Endothelial cell of umbilical vein (primary cell): ENCODE measurements at regions not wholly inside any gene's neighbourhood (a gene's known extent, or its start where the extent isn't known, plus 50 kb on each side); places are given as distances from the start of the nearest gene placed in this dataset.

Source experiments
- BruUV-seq: library from RNA; stranded (reverse); fragments of 400-500 nt; replicated peaks from 2 replicates; lab custom pipeline; 2021; lab: Mats Ljungman, UMichigan
- CTCF ChIA-PET: fragments of 300-600, 350-600 bp; sonication (Branson Sonifier 250); formaldehyde crosslinking; loops from one replicate; lab custom pipeline; 2021; ENCODE audit warnings: antibody characterized with exemption, inconsistent platforms; lab: Charles Lee
- POLR2A ChIA-PET: fragments of 300-600, 350-600 bp; sonication (Branson Sonifier 250); formaldehyde crosslinking; loops from one replicate; lab custom pipeline; 2021; ENCODE audit warnings: antibody characterized with exemption, inconsistent platforms; lab: Charles Lee
- DNase-seq: peaks from one replicate; pipeline ENCODE4 v3.0.0-alpha.2; 2011; ENCODE audit warnings: low read depth, low spot score
- FAIRE-seq: peaks from 2 replicates; lab custom pipeline; 2011; peaks lifted over from hg19 to GRCh38; lab: Jason Lieb, UNC
- H2AFZ ChIP-seq: 2 replicates; pipeline ENCODE4 v1.6.0; 2012; ENCODE audit warnings: low read depth, low read length, control low read depth, inconsistent platforms
- H3K27ac ChIP-seq: 2 replicates; pipeline ENCODE4 v1.5.1; 2011; ENCODE audit warnings: low read depth, mild to moderate bottlenecking, control low read depth, low read length, moderate library complexity; ENCODE audit not compliant: insufficient read depth
- H3K27me3 ChIP-seq, 2 experiments: 2 replicates each; pipeline versions ENCODE4 v1.6.0 to v1.6.1; 2011; ENCODE audit warnings: low read length in 2 of 2, mixed read lengths in 1 of 2; ENCODE audit not compliant: control insufficient read depth in 2 of 2, insufficient read depth in 2 of 2
- H3K36me3 ChIP-seq, 2 experiments: 2 replicates in 1 of 2; 3 replicates in 1 of 2; pipeline ENCODE4 v1.5.1; 2011; ENCODE audit warnings: low read length in 2 of 2, mild to moderate bottlenecking in 1 of 2, moderate library complexity in 1 of 2; ENCODE audit not compliant: control insufficient read depth in 2 of 2, insufficient read depth in 2 of 2; ENCODE audit errors: extremely low read depth in 1 of 2
- H3K4me1 ChIP-seq: 3 replicates; pipeline ENCODE4 v1.5.1; 2011; ENCODE audit warnings: mild to moderate bottlenecking, low read length; ENCODE audit not compliant: control insufficient read depth, insufficient read depth; ENCODE audit errors: extremely low read depth
- H3K4me2 ChIP-seq: 2 replicates; pipeline ENCODE4 v1.6.1; 2011; ENCODE audit warnings: low read length, control low read depth, mixed read lengths; ENCODE audit not compliant: insufficient read depth
- H3K4me3 ChIP-seq, 3 experiments: fragments of 200-600 bp in 1 of 3; sonication (generic), shearing (Covaris generic) in 1 of 3; replicated peaks in 1 of 3; 2 replicates each; pipeline ENCODE4 v1.5.1; 2011 to 2016; ENCODE audit warnings: control low read depth in 3 of 3, low read length in 3 of 3, mild to moderate bottlenecking in 2 of 3, inconsistent platforms in 1 of 3, low read depth in 1 of 3, moderate library complexity in 1 of 3; ENCODE audit not compliant: insufficient read depth in 1 of 3
- H3K79me2 ChIP-seq: 2 replicates; pipeline ENCODE4 v1.6.0; 2012; ENCODE audit warnings: low read length, inconsistent platforms; ENCODE audit not compliant: control insufficient read depth, insufficient read depth
- H3K9ac ChIP-seq: replicated peaks from 2 replicates; pipeline ENCODE3; 2011; ENCODE audit warnings: low read length, control low read depth; ENCODE audit not compliant: insufficient read depth; ENCODE audit errors: extremely low read depth
- H3K9me1 ChIP-seq: replicated peaks from 3 replicates; pipeline ENCODE4 v1.6.0; 2011; ENCODE audit warnings: mild to moderate bottlenecking, low read length; ENCODE audit not compliant: control insufficient read depth, insufficient read depth; ENCODE audit errors: extremely low read depth
- H3K9me3 ChIP-seq: replicated peaks from 2 replicates; pipeline ENCODE4 v1.5.1; 2012; ENCODE audit warnings: low read length, inconsistent platforms; ENCODE audit not compliant: control insufficient read depth, insufficient read depth
- H4K20me1 ChIP-seq: replicated peaks from 2 replicates; pipeline ENCODE3; 2011; ENCODE audit warnings: mild to moderate bottlenecking, low read length; ENCODE audit not compliant: control insufficient read depth, insufficient read depth; ENCODE audit errors: extremely low read depth
- EZH2 ChIP-seq: IDR thresholded peaks from 2 replicates; pipeline ENCODE4 v1.6.1; 2012; ENCODE audit warnings: borderline replicate concordance, low read depth, mild to moderate bottlenecking, moderate library complexity, low read length, inconsistent platforms; ENCODE audit not compliant: severe bottlenecking
- FOS ChIP-seq: IDR thresholded peaks from 2 replicates; pipeline ENCODE4 v1.6.1; 2011; ENCODE audit warnings: mild to moderate bottlenecking, low read length, moderate library complexity, borderline replicate concordance; ENCODE audit not compliant: insufficient read depth
- GATA2 ChIP-seq: IDR thresholded peaks from 2 replicates; pipeline ENCODE4 v1.7.0; 2011; ENCODE audit warnings: low read depth, mild to moderate bottlenecking, moderate library complexity, mixed read lengths, low read length; ENCODE audit not compliant: insufficient read length, insufficient read depth
- JUN ChIP-seq: IDR thresholded peaks from 2 replicates; pipeline ENCODE4 v1.6.1; 2011; ENCODE audit warnings: borderline replicate concordance, low read depth; ENCODE audit not compliant: insufficient read length, insufficient read depth
- MYC ChIP-seq: IDR thresholded peaks from one replicate; pipeline ENCODE4 v1.6.1; 2011; ENCODE audit warnings: mild to moderate bottlenecking, low read depth, low read length
- POLR2A ChIP-seq: IDR thresholded peaks from 2 replicates; pipeline ENCODE4 v1.6.1; 2012; ENCODE audit warnings: low read depth, mild to moderate bottlenecking, control low read depth, low read length
- POLR2AphosphoS5 ChIP-seq: IDR thresholded peaks from 2 replicates; pipeline ENCODE4 v1.6.1; 2012; ENCODE audit warnings: low read depth, mild to moderate bottlenecking, control low read depth, low read length, moderate library complexity; ENCODE audit not compliant: insufficient read depth
- dilution Hi-C: fragments of 300-500 bp; cut with MboI; formaldehyde crosslinking; loops from one replicate; pipeline ENCODE4 v1.15.0; 2019; ENCODE audit warnings: low sequenced_read_pairs; ENCODE audit not compliant: extremely low pct_ligation_motif_present
- intact Hi-C: fragments of 100-400 bp; cut with micrococcal nuclease; formaldehyde crosslinking; loops from one replicate; pipeline ENCODE4 v1.10.0; 2022
- TF ChIP-seq, protein P1 (sequence below), 2 donors: IDR thresholded peaks; 1 replicate in 1 of 2; 2 replicates in 1 of 2; pipeline ENCODE4 v1.5.1; 2011; ENCODE audit warnings: low read length in 2 of 2, mild to moderate bottlenecking in 2 of 2, moderate library complexity in 2 of 2, control low read depth in 1 of 2, inconsistent platforms in 1 of 2, low read depth in 1 of 2; ENCODE audit not compliant: insufficient read depth in 1 of 2; ENCODE audit errors: extremely low read depth in 1 of 2
- TF ChIP-seq, protein P2 (sequence below): IDR thresholded peaks from 2 replicates; pipeline ENCODE4 v1.6.1; 2011; ENCODE audit not compliant: insufficient read depth, insufficient read length

- FAIRE-seq (no peak), DNase-seq (no peak)
- Histone ChIP-seq H3K27ac (no peak overlapping the region), H3K4me2 (no peak overlapping the region), H3K9me3 (no peaks in the 10 kb centered on the region), H3K36me3 (no peaks in the 10 kb centered on the region), H3K4me3 (no peak overlapping the region), H3K9ac (no peak overlapping the region), H3K79me2 (no peaks in the 10 kb centered on the region), H3K9me1 (no peaks in the 10 kb centered on the region), H4K20me1 (no peaks in the 10 kb centered on the region), H3K4me1 (no peaks in the 10 kb centered on the region), H2AFZ (no peak overlapping the region), H3K27me3 (peaks cover 0 to 4% of the 10 kb centered on the region in 2 experiments)
- no peak for TF ChIP-seq POLR2AphosphoS5
- no peak for TF ChIP-seq EZH2
- no peak for TF ChIP-seq POLR2A
- TF ChIP-seq, protein P1, sequence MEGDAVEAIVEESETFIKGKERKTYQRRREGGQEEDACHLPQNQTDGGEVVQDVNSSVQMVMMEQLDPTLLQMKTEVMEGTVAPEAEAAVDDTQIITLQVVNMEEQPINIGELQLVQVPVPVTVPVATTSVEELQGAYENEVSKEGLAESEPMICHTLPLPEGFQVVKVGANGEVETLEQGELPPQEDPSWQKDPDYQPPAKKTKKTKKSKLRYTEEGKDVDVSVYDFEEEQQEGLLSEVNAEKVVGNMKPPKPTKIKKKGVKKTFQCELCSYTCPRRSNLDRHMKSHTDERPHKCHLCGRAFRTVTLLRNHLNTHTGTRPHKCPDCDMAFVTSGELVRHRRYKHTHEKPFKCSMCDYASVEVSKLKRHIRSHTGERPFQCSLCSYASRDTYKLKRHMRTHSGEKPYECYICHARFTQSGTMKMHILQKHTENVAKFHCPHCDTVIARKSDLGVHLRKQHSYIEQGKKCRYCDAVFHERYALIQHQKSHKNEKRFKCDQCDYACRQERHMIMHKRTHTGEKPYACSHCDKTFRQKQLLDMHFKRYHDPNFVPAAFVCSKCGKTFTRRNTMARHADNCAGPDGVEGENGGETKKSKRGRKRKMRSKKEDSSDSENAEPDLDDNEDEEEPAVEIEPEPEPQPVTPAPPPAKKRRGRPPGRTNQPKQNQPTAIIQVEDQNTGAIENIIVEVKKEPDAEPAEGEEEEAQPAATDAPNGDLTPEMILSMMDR (IDR thresholded peaks at IDR 0.05; ENCODE audit: extremely low read depth in 1 of 2, insufficient read depth in 1 of 2, low read depth in 1 of 2, low read length in 2 of 2), result no peak
- no peak for TF ChIP-seq FOS
- no peak for TF ChIP-seq JUN
- TF ChIP-seq, protein P2, sequence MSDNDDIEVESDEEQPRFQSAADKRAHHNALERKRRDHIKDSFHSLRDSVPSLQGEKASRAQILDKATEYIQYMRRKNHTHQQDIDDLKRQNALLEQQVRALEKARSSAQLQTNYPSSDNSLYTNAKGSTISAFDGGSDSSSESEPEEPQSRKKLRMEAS, result no peak
- TF ChIP-seq GATA2, result no peak
- no peak for TF ChIP-seq MYC
- dilution Hi-C loops (no loop called here), intact Hi-C loops (no loop called here)
- ChIA-PET POLR2A (no interaction called here), CTCF (interaction anchor here (0.8 kb wide), 1 partner anchor 20 kb away, joined by 3 read pairs; no protein-coding TSS in a partner anchor)
- no TSS peak for BruUV-seq
Observed at GRCh38 chr11:116519499-116519898, 253.3 kb downstream of the BUD13 start.
